Stimulated activated naive CD4-positive, alpha-beta T cell (primary cell): ENCODE measurements at regions not wholly inside any gene's neighbourhood (a gene's known extent, or its start where the extent isn't known, plus 50 kb on each side); places are given as distances from the start of the nearest gene placed in this dataset.

Experiments
- DNase-seq, 6 experiments: peaks; one replicate each; lab custom pipeline; 2025; lab: John Stamatoyannopoulos, UW

DNA sequence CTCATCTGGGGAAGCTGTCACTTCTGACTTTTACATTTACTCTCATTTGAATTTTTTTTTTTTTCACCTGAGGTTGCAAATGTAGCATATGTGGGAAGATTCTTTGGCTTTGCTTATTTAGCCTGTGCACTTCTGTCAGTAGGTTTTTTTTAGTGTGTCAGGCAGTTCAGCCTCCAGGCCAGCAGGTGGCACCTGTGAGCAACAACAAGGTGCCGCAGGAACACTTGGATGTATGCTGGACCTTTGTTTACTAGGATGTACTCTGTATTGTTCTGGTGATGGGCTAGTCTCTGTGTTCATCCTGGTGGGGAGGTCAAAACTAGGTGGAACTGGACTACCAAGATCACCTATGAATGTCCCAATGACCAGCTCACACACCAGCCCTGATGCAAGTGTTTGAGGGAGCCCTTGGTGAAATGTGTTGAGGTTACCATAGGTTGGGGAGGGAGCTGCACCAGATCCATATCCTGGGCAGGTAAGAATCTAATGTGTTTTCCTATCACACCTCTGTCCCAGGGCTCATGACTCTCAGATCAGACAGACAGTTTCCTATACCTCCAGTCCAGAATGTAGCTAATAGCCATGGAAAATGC, 618.2 kb downstream of the BRINP3 start:
- DNase-seq: no peak

DNA sequence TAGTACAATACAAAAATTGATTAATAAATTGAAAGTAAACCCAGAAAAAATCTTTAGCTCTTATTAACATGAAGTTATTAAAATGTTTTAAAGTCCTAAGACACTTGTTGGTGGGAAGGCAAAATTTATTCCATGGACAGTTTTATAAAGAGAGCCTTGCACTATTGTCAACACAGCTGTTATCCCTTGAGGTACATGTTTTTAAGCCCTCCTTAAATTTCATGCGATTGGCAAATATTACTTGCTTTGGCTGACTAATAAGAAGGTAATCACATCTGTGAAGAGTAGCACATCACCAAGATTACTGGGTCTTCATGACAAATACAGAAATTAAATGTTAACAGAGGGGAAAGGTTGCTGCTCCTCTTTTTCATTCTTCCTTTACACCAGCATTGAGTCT, 611.1 kb downstream of the BRINP3 start:
- no peak for DNase-seq

DNA sequence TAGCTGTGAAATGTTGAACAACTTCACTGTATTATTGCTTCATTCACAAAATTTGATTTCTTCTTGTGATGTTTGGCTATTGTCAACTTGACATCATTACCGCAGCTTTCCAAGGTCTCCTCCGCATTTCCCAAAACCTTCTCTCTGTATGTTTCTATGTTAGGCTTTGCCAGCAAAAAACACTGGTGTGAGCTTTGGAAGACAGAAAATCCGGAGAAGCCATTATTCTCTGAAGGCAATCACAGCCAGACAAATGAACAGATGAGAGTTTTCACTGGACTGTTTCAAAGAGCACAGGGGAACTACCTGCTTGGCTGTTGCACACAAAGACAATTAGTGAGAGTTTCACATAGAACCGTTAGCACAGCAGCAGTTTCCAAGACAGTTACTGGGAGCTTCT, 609.6 kb downstream of the BRINP3 start:
- no peak for DNase-seq

DNA sequence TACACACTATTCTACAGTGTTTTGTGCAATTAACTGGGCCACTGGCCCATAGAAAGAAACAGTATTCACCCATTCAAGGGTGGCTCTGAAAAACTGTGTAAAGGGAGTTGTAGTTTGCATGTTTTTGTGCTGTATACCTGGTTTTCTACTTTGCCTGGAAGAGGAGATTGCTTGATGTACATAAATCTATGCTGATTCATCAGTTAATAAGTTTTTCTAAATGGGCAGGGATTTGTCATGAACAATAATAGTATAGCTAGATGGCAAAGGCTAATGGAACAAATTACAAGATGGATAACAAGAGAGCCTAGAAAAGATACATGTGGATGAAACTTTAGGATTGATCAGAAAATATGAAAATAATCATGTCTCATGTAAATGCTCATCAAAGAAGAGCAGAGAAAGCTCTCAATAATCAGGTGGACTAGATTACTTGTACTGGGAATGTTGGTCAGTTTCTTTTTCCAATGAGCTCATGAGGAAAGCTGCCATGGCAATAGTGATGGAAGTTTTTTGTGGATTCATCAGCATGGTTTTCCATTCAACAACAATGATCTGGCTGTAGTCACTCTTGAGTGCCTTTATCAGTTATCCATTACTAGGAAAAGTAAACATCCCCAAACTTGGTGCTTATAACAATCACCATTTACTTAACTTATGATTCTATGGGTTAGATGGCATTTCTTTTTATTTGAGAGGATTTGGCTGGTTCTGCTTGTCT, 602.8 kb downstream of the BRINP3 start:
- DNase-seq: no peak

DNA sequence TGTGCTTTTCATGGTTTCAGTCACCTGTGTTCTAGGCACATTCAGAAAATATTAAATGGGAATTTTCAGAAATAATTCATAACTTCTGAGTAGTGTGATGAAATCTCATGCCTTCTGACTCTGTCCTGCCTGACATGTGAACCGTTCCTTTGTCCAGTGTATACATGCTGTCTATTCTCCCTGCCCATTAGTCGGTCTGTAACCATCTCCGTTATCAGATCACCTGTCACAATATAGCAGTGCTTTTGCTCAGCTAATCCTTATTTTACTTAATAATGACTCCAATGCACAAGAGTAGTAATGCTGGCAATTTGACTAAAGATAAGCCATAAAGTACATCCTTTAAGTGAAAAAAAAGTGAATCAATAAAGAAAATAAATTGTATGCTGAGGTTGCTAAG, 597.5 kb downstream of the BRINP3 start:
- DNase-seq: no peak

DNA sequence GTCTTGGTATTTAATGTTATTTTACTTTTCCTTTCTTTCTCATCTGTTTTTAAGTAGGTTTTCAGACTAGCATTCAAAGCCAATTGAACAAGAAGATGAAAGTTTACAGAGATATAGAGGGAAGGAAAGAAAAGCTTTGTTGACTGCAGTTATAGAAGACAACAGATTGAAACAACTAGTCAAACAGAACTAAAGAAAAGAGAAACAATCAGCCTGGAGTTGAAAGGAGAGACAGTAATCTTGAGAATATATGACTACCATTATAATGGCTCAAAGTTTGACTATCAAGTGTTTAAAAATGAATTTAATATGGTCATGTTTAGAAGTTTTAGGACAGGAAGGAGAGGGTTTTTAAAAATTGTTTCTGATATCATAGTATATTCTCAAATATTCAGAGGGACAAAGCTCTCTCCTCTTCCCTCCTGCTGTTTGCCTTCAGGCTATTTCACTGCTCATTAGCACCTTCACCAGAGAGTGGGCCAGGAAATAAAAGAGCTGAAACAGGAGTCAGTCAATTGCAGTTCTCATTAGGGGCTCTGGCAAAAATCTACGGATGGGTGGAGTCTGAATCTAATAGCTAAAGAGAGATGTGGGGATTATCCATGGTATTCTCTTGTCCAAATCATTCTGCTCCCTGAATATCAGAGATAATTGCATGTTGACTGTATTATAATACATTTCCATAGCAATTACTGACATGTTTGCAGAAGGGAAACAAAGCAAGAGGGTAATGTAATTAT, 577.8 kb downstream of the BRINP3 start:
- no peak for DNase-seq

DNA sequence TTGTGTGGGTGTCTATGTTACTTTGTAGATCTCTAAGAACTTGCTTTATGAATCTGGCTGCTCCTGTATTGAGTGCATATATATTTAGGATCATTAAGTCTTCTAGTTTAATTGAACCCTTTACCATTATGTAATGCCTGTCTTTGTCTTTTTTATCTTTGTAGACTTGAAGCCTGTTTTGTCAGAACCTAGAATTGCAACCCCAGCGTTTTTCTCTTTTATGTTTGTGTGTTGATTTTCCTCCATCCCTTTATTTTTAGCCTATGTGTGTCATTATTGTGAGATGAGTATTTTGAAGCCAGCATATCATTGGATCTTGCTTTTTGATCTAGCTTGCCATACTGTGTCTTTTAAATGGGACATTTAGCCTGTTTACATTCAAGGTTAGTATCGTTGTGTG, 573.2 kb downstream of the BRINP3 start:
- DNase-seq: no peak

DNA sequence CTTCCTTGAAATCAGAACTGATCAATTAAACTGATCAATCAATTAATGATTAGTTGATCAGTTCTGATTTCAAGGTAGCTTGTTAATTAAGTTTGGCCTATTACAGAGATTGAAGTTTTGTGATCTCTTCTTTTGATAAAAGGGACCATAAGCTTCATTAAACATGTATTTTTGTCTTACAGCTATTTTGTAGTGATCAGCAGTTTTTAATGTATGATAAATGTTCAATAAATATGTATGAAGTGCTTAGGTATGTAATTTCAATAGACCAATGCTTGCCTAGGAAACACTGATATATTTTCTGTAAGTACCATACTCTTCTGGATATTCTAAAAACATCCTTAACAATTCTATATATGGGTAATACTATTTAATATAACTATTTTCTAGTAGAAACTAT, 569.6 kb downstream of the BRINP3 start:
- no peak for DNase-seq

DNA sequence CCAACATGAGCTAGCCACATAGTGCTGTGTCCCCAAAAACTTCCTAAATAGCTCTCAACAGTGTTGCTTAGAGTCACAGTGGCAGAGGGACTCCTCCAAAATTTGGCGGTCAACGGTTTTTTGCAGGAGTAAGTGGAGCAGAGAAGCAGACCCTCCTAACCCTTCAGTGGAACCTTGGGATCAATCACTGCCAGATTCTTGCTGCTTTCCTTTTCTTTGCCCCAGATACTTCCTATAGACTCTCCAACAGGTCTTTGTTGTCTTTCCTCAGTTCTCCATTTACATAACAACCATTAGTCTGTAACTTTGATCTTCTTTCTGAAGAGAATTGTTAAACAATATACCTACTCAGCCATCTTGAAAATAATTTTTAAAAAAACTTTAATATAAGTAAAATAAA, 556.1 kb downstream of the BRINP3 start:
- DNase-seq: no peak

DNA sequence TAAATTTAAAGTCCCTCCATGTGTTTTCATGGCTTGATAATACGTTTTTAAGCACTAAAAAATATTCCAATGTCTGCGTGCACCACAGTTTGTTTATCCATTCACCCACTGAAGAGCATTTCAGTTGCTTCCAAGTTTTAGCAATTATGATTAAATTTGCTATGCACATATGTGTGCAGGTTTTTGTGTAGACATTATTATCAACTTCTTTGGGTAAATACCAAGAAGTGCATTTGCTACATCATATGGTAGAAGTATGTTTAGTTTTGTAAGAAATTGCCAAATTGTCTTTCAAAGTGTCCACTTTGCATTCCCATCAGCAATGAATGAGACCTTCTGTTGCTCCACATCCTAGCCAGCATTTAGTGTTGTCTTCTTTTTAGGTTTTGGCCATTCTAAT, 550.0 kb downstream of the BRINP3 start:
- no peak for DNase-seq

DNA sequence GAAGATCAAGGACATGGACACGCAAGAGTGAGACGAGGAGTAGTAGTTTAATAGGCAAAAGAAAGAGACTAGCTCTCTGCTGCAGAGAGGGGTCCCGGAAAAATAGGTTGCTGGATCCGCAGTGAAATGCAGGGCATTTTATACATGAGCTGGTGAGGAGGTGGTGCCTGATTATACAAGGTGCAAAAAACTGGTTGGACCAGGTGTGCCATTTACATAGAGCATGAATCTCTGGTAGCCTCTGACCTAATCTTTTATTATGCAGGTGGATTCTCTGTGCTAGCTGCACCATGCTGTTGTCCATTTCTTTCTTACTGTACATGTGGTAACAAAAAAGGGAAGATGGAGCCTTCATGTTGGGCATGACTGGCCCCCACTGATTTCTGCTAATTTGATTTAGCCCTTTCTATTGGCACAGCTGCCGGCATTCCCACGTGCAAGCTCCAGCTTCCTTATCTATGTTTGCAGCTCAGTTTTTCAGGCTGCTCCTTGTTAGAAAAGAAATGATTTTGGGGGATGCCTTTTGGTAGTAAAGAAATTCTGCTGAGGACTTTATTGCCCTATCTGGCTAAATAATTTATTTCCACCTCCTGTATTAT, 548.1 kb downstream of the BRINP3 start:
- no peak for DNase-seq

DNA sequence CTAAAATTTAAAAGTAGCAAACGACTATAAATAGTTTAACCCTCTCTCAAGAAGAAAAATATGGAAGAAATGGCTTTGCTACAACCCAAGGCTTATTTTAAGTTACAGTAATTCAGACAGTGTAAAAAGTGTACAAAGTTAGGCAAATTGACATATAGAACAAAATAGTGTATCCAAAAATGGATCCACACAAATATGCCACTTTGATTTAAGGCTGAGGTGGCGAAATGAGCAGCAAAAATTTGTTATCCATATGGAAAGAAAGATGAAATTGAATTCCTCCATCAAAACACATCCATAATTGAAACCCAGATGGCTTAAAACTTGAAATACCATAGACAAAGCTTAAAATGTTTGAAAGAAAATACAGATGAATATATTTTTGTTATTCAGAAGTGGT, 540.8 kb downstream of the BRINP3 start:
- no peak for DNase-seq

DNA sequence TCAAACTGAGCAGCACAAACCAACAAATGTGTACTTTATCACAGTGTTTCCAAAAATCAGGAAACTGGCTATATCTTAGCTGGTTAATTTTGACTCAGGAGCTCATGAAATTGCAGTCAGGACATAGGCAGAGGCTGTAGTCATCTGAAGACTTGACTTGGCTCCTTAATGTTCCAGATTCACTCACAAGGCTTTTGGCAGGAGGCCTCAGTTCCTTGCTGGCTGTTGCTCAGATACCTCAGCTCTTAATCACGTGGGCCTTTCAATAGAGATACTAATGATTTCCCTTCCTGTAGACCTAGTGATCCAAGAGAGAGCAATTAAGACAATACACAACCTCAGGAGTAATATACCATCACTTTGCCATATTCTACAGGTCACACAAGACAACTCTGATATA, 537.7 kb downstream of the BRINP3 start:
- no peak for DNase-seq

DNA sequence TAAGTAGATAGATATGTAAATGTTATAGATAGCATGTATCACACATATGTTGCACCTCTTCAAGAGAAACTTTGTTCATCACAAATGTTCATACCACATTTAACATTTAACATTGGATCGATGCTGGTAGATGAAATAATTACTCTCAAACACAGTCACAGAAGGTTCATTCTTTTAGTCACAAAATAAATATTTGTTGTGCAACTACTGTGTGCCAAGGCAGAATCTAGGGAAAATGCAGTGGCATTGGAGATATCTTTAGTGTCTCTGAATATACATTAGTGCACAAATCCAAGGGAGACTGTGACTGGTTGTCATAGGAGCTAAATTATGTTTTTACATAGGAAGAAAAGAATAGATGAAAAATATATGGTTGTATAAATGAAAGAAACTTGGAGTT, 535.7 kb downstream of the BRINP3 start:
- no peak for DNase-seq

DNA sequence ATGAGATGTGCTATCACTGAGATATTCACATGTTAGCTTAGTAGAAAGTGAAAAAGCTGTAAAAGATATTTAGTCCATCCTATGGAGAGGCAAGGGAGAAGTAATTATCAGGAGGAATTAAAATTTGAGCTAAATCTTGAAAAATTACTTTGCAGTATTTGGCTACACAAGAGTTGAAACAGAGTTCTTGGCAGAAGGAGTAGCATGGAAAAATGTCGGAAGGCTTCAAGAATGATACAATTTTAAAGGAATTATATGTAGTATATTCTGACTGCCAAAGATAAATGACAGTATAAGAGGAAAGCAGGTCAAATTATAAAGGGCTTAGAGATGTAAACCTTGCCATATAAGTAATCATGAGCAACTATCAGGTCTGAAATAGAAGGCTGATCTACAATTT, 518.9 kb downstream of the BRINP3 start:
- DNase-seq: no peak

DNA sequence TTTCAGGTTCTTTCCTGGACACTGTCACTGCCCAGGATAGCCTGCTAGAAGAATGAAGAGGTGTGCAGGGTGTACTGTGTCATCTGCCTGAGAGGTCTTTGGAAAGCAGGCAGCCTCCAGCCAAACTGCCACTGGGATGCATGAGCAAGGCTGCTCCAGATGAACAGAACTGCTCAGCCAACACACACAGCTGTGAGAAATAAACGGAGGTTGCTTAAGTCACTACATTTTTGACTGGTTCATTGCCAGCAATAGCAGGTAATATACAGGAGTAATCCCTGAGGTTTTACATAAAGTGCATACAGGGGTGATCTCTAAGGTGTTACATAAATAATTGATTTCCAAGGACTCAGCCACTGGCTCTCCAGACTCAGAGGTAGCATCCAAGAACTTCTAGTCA, 516.9 kb downstream of the BRINP3 start:
- DNase-seq: no peak

DNA sequence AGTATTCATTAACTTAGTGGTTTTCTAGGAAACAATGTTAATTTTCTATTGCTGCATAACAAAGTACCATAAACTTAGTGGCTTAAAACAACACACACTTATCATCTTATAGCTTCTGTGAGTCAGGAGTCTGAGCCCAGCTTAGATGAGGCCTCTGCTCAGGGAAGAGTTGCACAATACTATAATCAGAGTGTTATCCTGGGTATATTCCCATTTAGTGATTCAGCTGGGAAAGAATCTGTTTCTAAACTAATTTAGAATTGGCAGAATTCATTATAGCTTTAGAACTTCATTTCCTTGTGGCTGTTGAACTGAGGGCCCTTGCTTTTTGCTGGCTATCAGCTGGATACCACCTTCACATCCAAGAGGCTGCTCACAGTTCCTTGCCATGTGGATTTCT, 515.5 kb downstream of the BRINP3 start:
- no peak for DNase-seq

DNA sequence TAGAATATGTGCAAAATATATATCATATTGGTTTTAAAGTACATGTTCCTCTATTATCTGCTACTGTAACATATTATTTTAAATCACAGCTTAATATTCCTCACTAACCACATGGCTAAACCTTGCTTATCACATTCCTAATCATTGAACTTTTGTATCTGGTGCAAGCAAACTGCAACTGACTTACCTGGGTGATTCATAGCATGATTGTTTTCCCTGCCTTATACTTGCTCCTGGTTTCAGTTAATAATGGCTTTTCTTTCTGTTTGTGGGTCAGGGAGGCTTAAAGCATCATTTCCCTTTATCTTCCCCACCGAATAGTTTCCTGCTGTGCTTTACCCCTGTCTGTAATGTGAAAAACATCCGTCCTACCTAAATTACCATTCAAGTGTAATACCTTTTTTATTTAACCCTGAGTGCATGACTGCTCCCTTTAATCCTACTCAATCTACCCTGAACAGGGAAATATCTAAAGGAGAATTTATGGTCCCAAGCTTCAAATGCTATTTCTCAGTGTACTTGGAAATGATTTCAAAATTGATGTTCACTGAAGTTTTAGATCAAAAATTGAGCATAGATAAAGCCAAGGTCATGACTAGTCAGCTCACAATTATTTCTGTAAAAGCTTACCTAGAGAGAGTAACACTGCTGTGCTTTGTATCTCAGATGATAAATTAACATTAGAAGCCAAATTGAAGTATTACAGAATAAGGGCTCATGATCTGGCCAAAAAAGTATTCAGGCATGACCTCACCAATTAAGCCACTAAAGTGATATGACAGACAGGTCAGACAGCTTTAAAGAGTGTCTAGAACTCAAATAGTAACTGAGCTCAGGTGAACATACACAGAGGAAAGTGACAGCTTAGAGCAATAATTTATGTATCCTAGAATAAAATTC, 507.1 kb downstream of the BRINP3 start:
- DNase-seq: no peak

DNA sequence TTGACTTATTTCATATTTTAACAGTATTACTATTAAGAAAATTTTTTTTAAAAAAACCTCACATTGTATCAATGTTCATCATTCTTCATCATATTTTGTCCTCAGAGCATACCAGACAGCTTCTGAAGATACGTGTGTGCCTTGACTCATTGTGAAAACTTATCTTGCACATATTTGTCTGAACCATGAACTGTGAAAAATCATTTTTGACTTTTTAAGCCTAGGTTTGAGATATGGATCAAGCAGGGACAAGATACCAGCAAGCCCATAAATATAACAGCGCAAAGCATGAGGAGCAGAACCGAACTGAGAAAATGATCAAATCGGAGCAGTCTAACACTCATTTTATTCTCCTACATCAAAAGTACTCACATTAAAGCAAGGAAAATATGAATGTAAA, 506.0 kb downstream of the BRINP3 start:
- DNase-seq: no peak

DNA sequence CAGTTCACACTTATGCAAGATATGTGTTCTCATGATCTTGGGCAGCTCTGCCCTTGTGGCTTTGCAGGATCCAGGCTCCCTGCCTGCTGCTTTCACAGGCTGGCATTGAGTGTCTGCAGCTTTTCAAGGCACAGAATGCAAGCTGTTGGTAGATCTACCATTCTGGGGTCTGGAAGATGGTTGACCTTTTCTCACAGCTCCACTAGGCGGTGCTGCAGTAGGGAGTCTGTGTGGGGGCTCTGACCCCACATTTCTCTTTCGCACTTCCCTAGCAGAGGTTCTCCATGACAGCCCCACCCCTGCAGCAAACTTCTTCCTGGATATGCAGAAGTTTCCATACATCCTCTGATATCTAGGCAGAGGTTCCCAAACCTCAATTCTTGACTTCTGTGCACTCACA, 500.5 kb downstream of the BRINP3 start:
- DNase-seq: no peak

DNA sequence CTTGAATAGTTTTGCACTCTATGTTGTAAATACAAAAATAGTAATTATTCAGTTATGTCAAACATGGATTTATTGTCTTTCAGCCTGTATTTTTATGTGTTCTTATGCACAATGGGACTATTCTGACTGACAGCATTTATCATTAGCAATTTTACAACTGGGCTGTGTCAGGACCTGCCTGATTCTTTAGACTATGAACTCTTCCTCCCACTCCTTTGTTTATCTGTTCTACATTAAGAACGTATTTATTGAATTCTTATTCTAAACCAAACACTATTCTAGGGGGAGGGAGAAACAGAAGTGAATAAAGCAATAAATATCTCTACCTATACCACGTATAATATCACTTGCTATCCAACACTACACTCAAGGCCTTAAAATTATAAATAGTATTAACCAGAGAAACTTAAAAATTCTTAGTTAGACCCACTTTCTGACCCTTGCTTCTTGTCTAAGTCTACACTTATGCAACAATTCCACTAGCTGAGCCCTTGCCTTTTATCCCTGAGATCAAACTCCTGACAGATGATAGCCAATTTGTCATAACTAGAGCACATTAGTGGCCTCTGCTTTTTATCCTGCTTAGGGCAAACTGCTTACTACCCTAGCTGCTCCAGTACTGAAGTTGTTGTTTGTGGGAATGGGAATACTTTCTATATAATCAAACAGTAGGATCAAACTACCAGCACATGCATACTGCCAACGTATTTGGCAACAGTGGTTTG, 494.3 kb downstream of the BRINP3 start:
- no peak for DNase-seq
